NCI-H526 treated with DMSO at 0.1 percent for 48 hours (cell line): ENCODE measurements at regions not wholly inside any gene's neighbourhood (a gene's known extent, or its start where the extent isn't known, plus 50 kb on each side); places are given as distances from the start of the nearest gene placed in this dataset.
"Not testable (repeated sequence)": the region's sequence is repeated elsewhere in the genome, so short reads cannot be mapped to it uniquely, and the experiment has no call there.

Experiments
- DNase-seq: peaks from one replicate; lab custom pipeline; 2025; lab: John Stamatoyannopoulos, UW

GRCh38 chr16:47858333-47858982 is 297.3 kb downstream of the ABCC12 start:
- DNase-seq = no peak

GRCh38 chr16:47855431-47855830 is 300.4 kb downstream of the ABCC12 start:
- DNase-seq = no peak

GRCh38 chr16:47854737-47855136 is 301.1 kb downstream of the ABCC12 start:
- no peak for DNase-seq

GRCh38 chr16:47852991-47853390 is 302.8 kb downstream of the ABCC12 start:
- DNase-seq = no peak

GRCh38 chr16:47851146-47851545 is 304.6 kb downstream of the ABCC12 start:
- no peak for DNase-seq

- no peak for DNase-seq
Measured at GRCh38 chr16:47849736-47850135, 306.1 kb downstream of the ABCC12 start.

GRCh38 chr16:47848421-47849109 is 307.2 kb downstream of the ABCC12 start:
- DNase-seq = no peak

- no peak for DNase-seq
Measured at GRCh38 chr16:47847220-47847970, 308.4 kb downstream of the ABCC12 start.

- no peak for DNase-seq
Measured at GRCh38 chr16:47834485-47835024, 321.2 kb downstream of the ABCC12 start.

- no peak for DNase-seq
Measured at GRCh38 chr16:47833771-47834170, 322.0 kb downstream of the ABCC12 start.

GRCh38 chr16:47829850-47830600 is 325.8 kb downstream of the ABCC12 start:
- DNase-seq = no peak

GRCh38 chr16:47826070-47826469 is 329.7 kb downstream of the ABCC12 start:
- DNase-seq = peak; percentile 5

GRCh38 chr16:47817048-47817447 is 338.7 kb downstream of the ABCC12 start:
- DNase-seq = no peak

GRCh38 chr16:47816511-47816910 is 339.3 kb downstream of the ABCC12 start:
- DNase-seq = no peak

GRCh38 chr16:47815655-47816054 is 340.1 kb downstream of the ABCC12 start:
- no peak for DNase-seq

GRCh38 chr16:47811758-47812157 is 344.0 kb downstream of the ABCC12 start:
- DNase-seq = not testable (repeated sequence)

GRCh38 chr16:47806309-47806847 is 345.2 kb downstream of the PHKB start:
- DNase-seq = no peak

- DNase-seq = no peak
Measured at GRCh38 chr16:47787696-47788095, 326.6 kb downstream of the PHKB start.

GRCh38 chr16:47781673-47782072 is 320.5 kb downstream of the PHKB start:
- DNase-seq = peak; percentile 46

- DNase-seq = no peak
Measured at GRCh38 chr16:47780213-47780875, 319.2 kb downstream of the PHKB start.
